ENCODE measurements at regions not wholly inside any gene's neighbourhood (a gene's known extent, or its start where the extent isn't known, plus 50 kb on each side); places are given as distances from the start of the nearest gene placed in this dataset.

DNA sequence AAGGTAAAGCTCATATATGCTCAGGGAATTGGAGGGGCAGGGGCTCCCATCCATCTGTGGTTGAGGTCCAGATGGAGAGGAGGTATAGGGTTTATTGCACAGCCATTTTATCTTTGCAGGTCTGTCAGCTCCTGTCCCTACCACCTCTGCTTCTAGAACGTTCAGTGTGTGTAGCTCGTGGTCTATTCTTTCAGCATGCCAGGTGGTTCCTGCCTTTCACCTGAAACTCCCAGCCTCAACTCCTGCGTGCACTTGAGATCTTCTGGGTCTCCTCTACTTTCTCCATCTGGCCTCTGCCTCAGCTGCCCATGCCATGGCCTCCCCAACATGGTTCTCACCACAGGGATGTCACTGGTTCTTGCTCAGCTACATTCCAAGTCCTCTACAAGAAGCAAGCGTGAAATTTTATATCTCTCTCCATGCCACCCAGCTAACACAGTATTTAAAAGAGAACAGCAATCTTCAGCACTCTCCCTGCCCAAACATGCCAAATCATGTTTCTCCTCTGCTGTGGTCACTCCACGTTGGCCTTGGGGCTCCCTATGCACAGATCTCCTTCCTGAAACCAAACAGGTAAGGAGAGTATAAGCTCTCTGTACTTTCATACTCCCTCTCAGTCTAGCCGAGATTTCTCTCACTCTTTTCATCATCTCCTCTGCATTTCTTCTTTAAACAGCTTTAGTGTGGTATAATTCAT lies 157.8 kb upstream of the TRPC6 start:
- peaks cover 6% of the 10 kb centered on the region for H3K27me3 Mint-ChIP-seq (ENCODE audit: low read depth)
- H3K9me3 Mint-ChIP-seq = no peaks in the 10 kb centered on the region
- no peak for TF ChIP-seq CTCF (IDR thresholded peaks at IDR 0.05; ENCODE audit: unreplicated experiment)
- peaks cover 5% of the 10 kb centered on the region for H3K4me1 Mint-ChIP-seq
- no peaks in the 10 kb centered on the region for H3K36me3 Mint-ChIP-seq
- no peak for DNase-seq (ENCODE audit: low spot score in 2 of 2, unreplicated experiment in 2 of 2)
- H3K27ac Mint-ChIP-seq = no peak overlapping the region
- no peak overlapping the region for H3K4me3 Mint-ChIP-seq

GRCh38 chr11:101741061-101741460 lies 157.3 kb upstream of the TRPC6 start:
- no peak for TF ChIP-seq CTCF (IDR thresholded peaks at IDR 0.05; ENCODE audit: unreplicated experiment)
- Mint-ChIP-seq H3K27ac (no peak overlapping the region), H3K4me1 (peaks cover 5% of the 10 kb centered on the region), H3K9me3 (no peaks in the 10 kb centered on the region), H3K4me3 (no peak overlapping the region), H3K27me3 (ENCODE audit: low read depth) (peaks cover 6% of the 10 kb centered on the region), H3K36me3 (no peaks in the 10 kb centered on the region)
- no peak for DNase-seq (ENCODE audit: low spot score in 2 of 2, unreplicated experiment in 2 of 2)

DNA sequence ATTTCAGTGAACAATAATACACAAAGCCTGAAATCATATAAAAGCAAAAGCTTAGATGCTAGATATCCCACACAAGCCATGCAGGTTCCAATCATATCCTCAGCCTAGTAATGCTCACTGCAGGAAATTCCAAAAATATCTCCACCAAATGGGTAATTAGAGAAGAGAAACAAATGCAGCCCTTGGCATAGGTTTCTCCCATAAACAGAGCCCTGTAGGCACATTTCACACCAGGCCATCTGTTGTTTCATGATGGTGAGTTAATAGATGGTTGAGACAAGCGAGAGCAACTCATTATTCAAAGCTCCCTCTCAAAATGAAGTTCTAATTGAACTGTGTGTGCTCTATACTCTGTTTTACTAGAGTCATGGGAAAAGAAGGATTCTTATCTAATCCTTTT lies 154.6 kb upstream of the TRPC6 start:
- no peak for TF ChIP-seq CTCF (IDR thresholded peaks at IDR 0.05; ENCODE audit: unreplicated experiment)
- no peaks in the 10 kb centered on the region for H3K9me3 Mint-ChIP-seq

GRCh38 chr11:101729406-101730078 lies 145.7 kb upstream of the TRPC6 start:
- Mint-ChIP-seq H3K4me3 (no peak overlapping the region), H3K9me3 (no peaks in the 10 kb centered on the region), H3K4me1 (peaks cover 7% of the 10 kb centered on the region), H3K36me3 (no peaks in the 10 kb centered on the region), H3K27ac (no peak overlapping the region), H3K27me3 (ENCODE audit: low read depth) (no peaks in the 10 kb centered on the region)
- TF ChIP-seq CTCF (IDR thresholded peaks at IDR 0.05; ENCODE audit: unreplicated experiment) = no peak
- no peak for DNase-seq (ENCODE audit: low spot score in 2 of 2, unreplicated experiment in 2 of 2)

More for the DNA sequence above, 154.6 kb upstream of the TRPC6 start:
- peaks cover 6% of the 10 kb centered on the region for H3K27me3 Mint-ChIP-seq (ENCODE audit: low read depth)
- H3K27ac Mint-ChIP-seq = no peak overlapping the region
- no peaks in the 10 kb centered on the region for H3K36me3 Mint-ChIP-seq
- H3K4me3 Mint-ChIP-seq = no peak overlapping the region
- no peak for DNase-seq (ENCODE audit: low spot score in 2 of 2, unreplicated experiment in 2 of 2)
- peaks cover 5% of the 10 kb centered on the region for H3K4me1 Mint-ChIP-seq

DNA sequence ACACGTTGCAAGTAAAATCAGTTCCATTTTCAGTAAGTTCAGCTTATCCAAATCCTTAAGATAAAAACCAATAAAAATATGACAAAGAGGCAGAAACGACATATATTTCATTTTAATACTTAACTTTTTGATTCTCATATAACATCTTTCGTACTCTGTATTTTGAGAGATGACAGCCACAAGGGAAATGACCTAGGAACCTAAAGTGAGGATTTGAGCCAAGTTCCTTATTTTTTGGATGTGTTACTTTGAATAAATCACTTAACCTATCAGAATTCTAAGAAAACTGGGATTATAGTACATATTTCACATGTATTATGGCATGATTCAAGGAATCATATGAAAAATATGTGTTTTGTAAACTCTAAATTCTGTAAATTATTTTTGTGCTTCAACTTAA lies 143.6 kb upstream of the TRPC6 start:
- Mint-ChIP-seq H3K27me3 (ENCODE audit: low read depth) (no peaks in the 10 kb centered on the region), H3K4me3 (no peak overlapping the region), H3K9me3 (no peaks in the 10 kb centered on the region), H3K4me1 (peaks cover 7% of the 10 kb centered on the region), H3K27ac (peak overlapping the region; percentile 48), H3K36me3 (no peaks in the 10 kb centered on the region)
- no peak for TF ChIP-seq CTCF (IDR thresholded peaks at IDR 0.05; ENCODE audit: unreplicated experiment)
- DNase-seq (ENCODE audit: low spot score in 2 of 2, unreplicated experiment in 2 of 2) = no peak
